Karpas-422 (cell line): ENCODE measurements at regions not wholly inside any gene's neighbourhood (a gene's known extent, or its start where the extent isn't known, plus 50 kb on each side); places are given as distances from the start of the nearest gene placed in this dataset.
A peak's percentile ranks its signal among the peaks of the same experiment; 100 is the strongest.

Source experiments
- DNase-seq: peaks from one replicate; pipeline ENCODE4 v3.0.0-alpha.2; 2015
- H2AFZ ChIP-seq: fragments of 200-600 bp; sonication (generic); 2 replicates; pipeline ENCODE4 v1.6.1; 2014; ENCODE audit warnings: antibody characterized with exemption, low read length, mixed read lengths
- H3K27ac ChIP-seq: fragments of 200-600 bp; sonication (generic); 2 replicates; pipeline ENCODE4 v1.5.1; 2014; ENCODE audit warnings: mild to moderate bottlenecking, low read length, moderate library complexity
- H3K27me3 ChIP-seq: fragments of 200-600 bp; sonication (generic); 2 replicates; pipeline ENCODE4 v1.6.1; 2014; ENCODE audit warnings: low read length, mixed read lengths
- H3K36me3 ChIP-seq: fragments of 200-600 bp; sonication (generic); 2 replicates; pipeline ENCODE4 v1.6.1; 2014; ENCODE audit warnings: low read length, mixed read lengths; ENCODE audit not compliant: insufficient read depth
- H3K4me1 ChIP-seq: fragments of 200-600 bp; sonication (generic); 2 replicates; pipeline ENCODE4 v1.6.1; 2014; ENCODE audit warnings: mild to moderate bottlenecking, low read length, mixed read lengths
- H3K4me2 ChIP-seq: fragments of 200-600 bp; sonication (generic); 2 replicates; pipeline ENCODE4 v1.6.1; 2014; ENCODE audit warnings: low read length, low read depth, mild to moderate bottlenecking; ENCODE audit not compliant: poor library complexity, severe bottlenecking
- H3K4me3 ChIP-seq: fragments of 200-600 bp; sonication (generic); 2 replicates; pipeline ENCODE4 v1.5.1; 2014; ENCODE audit warnings: mild to moderate bottlenecking, antibody characterized with exemption, low read length, mixed read lengths
- H3K79me2 ChIP-seq: fragments of 200-600 bp; sonication (generic); 2 replicates; pipeline ENCODE4 v1.6.1; 2014; ENCODE audit warnings: mild to moderate bottlenecking, low read length, mixed read lengths
- H3K9ac ChIP-seq: fragments of 200-600 bp; sonication (generic); 2 replicates; pipeline ENCODE4 v1.6.0; 2014; ENCODE audit warnings: low read length
- H3K9me2 ChIP-seq: fragments of 200-600 bp; sonication (generic), shearing (Covaris generic); replicated peaks from 2 replicates; pipeline ENCODE4 v1.6.0; 2014; ENCODE audit warnings: mild to moderate bottlenecking, low read length, moderate library complexity; ENCODE audit not compliant: insufficient read depth
- H3K9me3 ChIP-seq: fragments of 300-700, 200-600 bp; sonication (generic); 2 replicates; pipeline ENCODE4 v1.6.1; 2014; ENCODE audit warnings: low read length, mixed read lengths
- H4K20me1 ChIP-seq: fragments of 200-600 bp; sonication (generic); 2 replicates; pipeline ENCODE4 v1.6.1; 2014; ENCODE audit warnings: mild to moderate bottlenecking, antibody characterized with exemption, low read length, low read depth; ENCODE audit not compliant: insufficient read depth

DNA sequence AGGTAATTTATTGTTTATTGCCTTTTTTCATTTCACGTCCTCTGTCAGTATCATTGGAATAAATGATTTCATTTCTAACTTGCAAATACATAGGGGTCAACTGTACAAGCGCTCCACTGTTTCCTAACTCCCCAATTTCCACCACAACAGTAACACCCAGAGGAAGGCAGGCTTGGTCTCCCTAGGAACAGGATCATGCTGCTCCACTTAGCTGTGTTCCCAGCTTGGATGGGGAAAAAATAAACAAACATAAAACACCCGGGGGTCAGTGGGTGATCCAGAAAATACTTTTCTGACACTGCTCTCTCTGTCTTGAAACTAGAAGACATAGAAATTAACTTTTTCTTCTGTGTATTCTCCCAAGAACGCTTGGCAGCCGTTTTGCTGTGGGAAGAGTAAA is 772.5 kb downstream of the TRIML1 start:
- Histone ChIP-seq H3K79me2 (no peaks in the 10 kb centered on the region), H3K4me3 (no peak overlapping the region), H4K20me1 (no peaks in the 10 kb centered on the region), H2AFZ (no peak overlapping the region), H3K27ac (no peak overlapping the region), H3K27me3 (no peaks in the 10 kb centered on the region), H3K4me2 (no peak overlapping the region), H3K9me3 (no peaks in the 10 kb centered on the region), H3K36me3 (no peaks in the 10 kb centered on the region), H3K9ac (no peak overlapping the region), H3K9me2 (no peaks in the 10 kb centered on the region), H3K4me1 (no peaks in the 10 kb centered on the region)
- DNase-seq, result no peak

DNA sequence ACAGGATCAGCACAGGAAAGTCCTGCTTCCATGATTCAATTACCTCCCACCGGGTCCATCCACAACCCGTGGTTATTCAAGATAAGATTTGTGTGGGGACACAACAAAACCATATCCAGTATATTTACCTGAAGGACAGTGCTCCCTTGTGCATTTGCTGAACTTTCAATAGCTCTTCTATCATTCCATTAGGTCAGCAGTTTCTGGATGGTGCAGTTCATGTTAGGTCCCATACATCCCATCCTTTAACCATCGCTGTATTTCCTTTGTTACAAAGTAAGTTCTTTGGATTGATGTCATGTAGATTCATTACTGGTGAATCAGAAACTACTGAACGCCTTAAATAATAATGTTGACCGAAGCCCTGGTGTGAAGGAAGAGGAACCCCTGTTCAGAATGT is 775.9 kb downstream of the TRIML1 start:
- no peaks in the 10 kb centered on the region for H3K4me1 ChIP-seq
- no peaks in the 10 kb centered on the region for H4K20me1 ChIP-seq
- H3K79me2 ChIP-seq, result no peaks in the 10 kb centered on the region
- H3K4me3 ChIP-seq, result no peak overlapping the region
- H3K9me3 ChIP-seq, result no peaks in the 10 kb centered on the region
- H3K9ac ChIP-seq, result no peak overlapping the region
- H3K9me2 ChIP-seq, result no peaks in the 10 kb centered on the region
- H3K36me3 ChIP-seq, result no peaks in the 10 kb centered on the region
- H2AFZ ChIP-seq, result no peak overlapping the region
- H3K27me3 ChIP-seq, result no peaks in the 10 kb centered on the region
- no peak overlapping the region for H3K27ac ChIP-seq
- no peak overlapping the region for H3K4me2 ChIP-seq
- no peak for DNase-seq

DNA sequence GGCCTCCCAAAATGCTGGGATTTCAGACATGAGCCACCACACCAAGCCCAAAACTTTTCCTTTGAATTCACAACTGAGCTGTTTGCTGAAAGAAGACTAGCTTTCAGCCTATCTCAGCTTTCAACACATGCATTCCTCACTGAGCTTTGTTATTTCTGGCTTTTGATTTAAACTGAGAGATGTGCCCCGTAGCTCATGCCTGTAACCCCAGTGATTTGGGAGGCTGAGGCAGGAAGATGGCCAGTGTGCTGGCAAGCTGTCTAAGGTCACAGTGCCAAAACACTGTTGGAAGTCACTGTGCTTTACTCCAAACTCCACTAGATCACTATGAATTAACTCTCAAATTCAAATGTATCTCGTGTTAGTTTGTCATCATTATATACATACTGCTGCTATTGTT is 779.5 kb downstream of the TRIML1 start:
- no peaks in the 10 kb centered on the region for H3K9me2 ChIP-seq
- H3K4me2 ChIP-seq, result no peak overlapping the region
- H3K27ac ChIP-seq, result no peak overlapping the region
- no peaks in the 10 kb centered on the region for H4K20me1 ChIP-seq
- H3K9ac ChIP-seq, result no peak overlapping the region
- H2AFZ ChIP-seq, result no peak overlapping the region
- no peaks in the 10 kb centered on the region for H3K9me3 ChIP-seq
- no peaks in the 10 kb centered on the region for H3K27me3 ChIP-seq
- no peaks in the 10 kb centered on the region for H3K79me2 ChIP-seq
- H3K36me3 ChIP-seq, result no peaks in the 10 kb centered on the region
- no peak for DNase-seq
- H3K4me3 ChIP-seq, result no peak overlapping the region
- H3K4me1 ChIP-seq, result no peaks in the 10 kb centered on the region

GRCh38 chr4:188930822-188931221 is 791.6 kb downstream of the TRIML1 start:
- no peak overlapping the region for H2AFZ ChIP-seq
- H3K36me3 ChIP-seq, result no peaks in the 10 kb centered on the region
- no peak overlapping the region for H3K27ac ChIP-seq
- H3K4me3 ChIP-seq, result no peak overlapping the region
- H3K4me2 ChIP-seq, result no peak overlapping the region
- no peaks in the 10 kb centered on the region for H3K79me2 ChIP-seq
- H3K9me2 ChIP-seq, result no peaks in the 10 kb centered on the region
- H3K27me3 ChIP-seq, result no peaks in the 10 kb centered on the region
- H4K20me1 ChIP-seq, result no peaks in the 10 kb centered on the region
- H3K4me1 ChIP-seq, result peaks cover 2% of the 10 kb centered on the region; the same call in 1 of the 2 replicates
- no peak overlapping the region for H3K9ac ChIP-seq
- no peak for DNase-seq
- H3K9me3 ChIP-seq, result no peaks in the 10 kb centered on the region

- H3K27ac ChIP-seq, result no peak overlapping the region
- H3K4me1 ChIP-seq, result no peaks in the 10 kb centered on the region
- H4K20me1 ChIP-seq, result no peaks in the 10 kb centered on the region
- no peaks in the 10 kb centered on the region for H3K9me2 ChIP-seq
- no peak overlapping the region for H3K4me3 ChIP-seq
- no peaks in the 10 kb centered on the region for H3K27me3 ChIP-seq
- no peak overlapping the region for H3K4me2 ChIP-seq
- H3K36me3 ChIP-seq, result no peaks in the 10 kb centered on the region
- no peak for DNase-seq
- no peak overlapping the region for H3K9ac ChIP-seq
- no peaks in the 10 kb centered on the region for H3K79me2 ChIP-seq
- H3K9me3 ChIP-seq, result no peaks in the 10 kb centered on the region
- no peak overlapping the region for H2AFZ ChIP-seq
These were observed 795.2 kb downstream of the TRIML1 start for GRCh38 chr4:188934320-188934962.

GRCh38 chr4:188941524-188942119 is 802.4 kb downstream of the TRIML1 start:
- H3K4me1 ChIP-seq, result no peaks in the 10 kb centered on the region
- H2AFZ ChIP-seq, result no peak overlapping the region

DNA sequence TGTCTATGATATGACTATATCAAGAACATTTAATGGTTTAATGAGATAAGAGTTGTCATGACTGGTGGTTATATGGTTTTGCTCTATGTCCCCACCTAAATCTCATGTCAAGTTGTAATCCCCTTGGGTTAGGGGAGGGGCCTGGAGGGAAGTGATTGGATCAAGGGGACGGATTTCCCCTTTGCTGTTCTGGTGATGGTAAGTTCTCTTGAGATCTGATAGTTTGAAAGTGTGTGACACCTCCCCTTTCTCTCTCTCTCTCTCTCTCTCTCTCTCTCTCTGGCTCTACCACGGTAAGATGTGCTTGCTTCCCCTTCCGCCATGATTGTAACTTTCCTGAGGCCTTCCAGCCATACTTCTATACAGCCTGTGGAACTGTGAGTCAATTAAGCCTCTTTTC is 803.4 kb downstream of the TRIML1 start:
- Histone ChIP-seq H3K4me3 (no peak overlapping the region), H3K79me2 (no peaks in the 10 kb centered on the region), H3K27me3 (no peaks in the 10 kb centered on the region), H3K27ac (no peak overlapping the region), H3K36me3 (no peaks in the 10 kb centered on the region), H4K20me1 (no peaks in the 10 kb centered on the region), H2AFZ (no peak overlapping the region), H3K4me1 (peaks cover under 1% of the 10 kb centered on the region; the same call in 1 of the 2 replicates), H3K9me3 (no peaks in the 10 kb centered on the region), H3K9me2 (no peaks in the 10 kb centered on the region), H3K9ac (no peak overlapping the region), H3K4me2 (no peak overlapping the region)
- no peak for DNase-seq

More at GRCh38 chr4:188941524-188942119, 802.4 kb downstream of the TRIML1 start:
- Histone ChIP-seq H3K9me2 (no peaks in the 10 kb centered on the region), H3K79me2 (no peaks in the 10 kb centered on the region), H3K27ac (no peak overlapping the region), H3K36me3 (no peaks in the 10 kb centered on the region), H3K9ac (no peak overlapping the region), H4K20me1 (no peaks in the 10 kb centered on the region), H3K9me3 (no peaks in the 10 kb centered on the region), H3K27me3 (no peaks in the 10 kb centered on the region), H3K4me3 (no peak overlapping the region), H3K4me2 (no peak overlapping the region)
- no peak for DNase-seq

- H3K79me2 ChIP-seq, result no peaks in the 10 kb centered on the region
- no peaks in the 10 kb centered on the region for H3K9me3 ChIP-seq
- no peak overlapping the region for H3K4me2 ChIP-seq
- no peak overlapping the region for H3K27ac ChIP-seq
- H3K4me1 ChIP-seq, result peaks cover 10% of the 10 kb centered on the region
- H3K4me3 ChIP-seq, result no peak overlapping the region
- H3K9me2 ChIP-seq, result no peaks in the 10 kb centered on the region
- H3K27me3 ChIP-seq, result no peaks in the 10 kb centered on the region
- H4K20me1 ChIP-seq, result no peaks in the 10 kb centered on the region
- no peak overlapping the region for H3K9ac ChIP-seq
- DNase-seq, result no peak
- H2AFZ ChIP-seq, result peak overlapping the region; percentile 60; the same call in 1 of the 2 replicates
- H3K36me3 ChIP-seq, result no peaks in the 10 kb centered on the region
These were observed 810.4 kb downstream of the TRIML1 start for GRCh38 chr4:188949596-188949995.
